ENCODE measurements at regions not wholly inside any gene's neighbourhood (a gene's known extent, or its start where the extent isn't known, plus 50 kb on each side); places are given as distances from the start of the nearest gene placed in this dataset.
"Not testable (repeated sequence)": the region's sequence is repeated elsewhere in the genome, so short reads cannot be mapped to it uniquely, and the experiment has no call there.

DNA sequence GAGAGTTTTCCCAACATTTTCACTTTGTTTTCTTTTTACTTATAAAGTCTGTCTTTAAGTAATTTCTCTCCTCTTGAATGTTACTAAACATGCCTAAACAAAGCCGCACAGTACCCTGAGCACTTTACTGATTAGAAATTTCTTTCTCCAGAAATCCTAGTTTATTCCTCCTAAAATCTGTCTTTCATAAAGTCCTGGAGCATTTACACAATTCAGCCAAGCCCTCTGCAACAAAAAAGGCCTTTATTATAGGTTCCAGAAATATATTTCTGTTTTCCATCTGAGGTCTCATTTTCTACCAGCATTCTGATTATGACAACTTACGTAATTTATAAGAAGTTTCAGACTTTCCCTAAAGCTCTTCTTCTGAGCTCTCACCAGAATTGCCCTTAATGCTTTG is 549.5 kb upstream of the OLFM3 start:
- TF ChIP-seq, protein P1, sequence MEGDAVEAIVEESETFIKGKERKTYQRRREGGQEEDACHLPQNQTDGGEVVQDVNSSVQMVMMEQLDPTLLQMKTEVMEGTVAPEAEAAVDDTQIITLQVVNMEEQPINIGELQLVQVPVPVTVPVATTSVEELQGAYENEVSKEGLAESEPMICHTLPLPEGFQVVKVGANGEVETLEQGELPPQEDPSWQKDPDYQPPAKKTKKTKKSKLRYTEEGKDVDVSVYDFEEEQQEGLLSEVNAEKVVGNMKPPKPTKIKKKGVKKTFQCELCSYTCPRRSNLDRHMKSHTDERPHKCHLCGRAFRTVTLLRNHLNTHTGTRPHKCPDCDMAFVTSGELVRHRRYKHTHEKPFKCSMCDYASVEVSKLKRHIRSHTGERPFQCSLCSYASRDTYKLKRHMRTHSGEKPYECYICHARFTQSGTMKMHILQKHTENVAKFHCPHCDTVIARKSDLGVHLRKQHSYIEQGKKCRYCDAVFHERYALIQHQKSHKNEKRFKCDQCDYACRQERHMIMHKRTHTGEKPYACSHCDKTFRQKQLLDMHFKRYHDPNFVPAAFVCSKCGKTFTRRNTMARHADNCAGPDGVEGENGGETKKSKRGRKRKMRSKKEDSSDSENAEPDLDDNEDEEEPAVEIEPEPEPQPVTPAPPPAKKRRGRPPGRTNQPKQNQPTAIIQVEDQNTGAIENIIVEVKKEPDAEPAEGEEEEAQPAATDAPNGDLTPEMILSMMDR (IDR thresholded peaks at IDR 0.05; ENCODE audit: low read depth, low read length), result no peak
- no peak for DNase-seq (ENCODE audit: extremely low read depth, low read depth)

DNA sequence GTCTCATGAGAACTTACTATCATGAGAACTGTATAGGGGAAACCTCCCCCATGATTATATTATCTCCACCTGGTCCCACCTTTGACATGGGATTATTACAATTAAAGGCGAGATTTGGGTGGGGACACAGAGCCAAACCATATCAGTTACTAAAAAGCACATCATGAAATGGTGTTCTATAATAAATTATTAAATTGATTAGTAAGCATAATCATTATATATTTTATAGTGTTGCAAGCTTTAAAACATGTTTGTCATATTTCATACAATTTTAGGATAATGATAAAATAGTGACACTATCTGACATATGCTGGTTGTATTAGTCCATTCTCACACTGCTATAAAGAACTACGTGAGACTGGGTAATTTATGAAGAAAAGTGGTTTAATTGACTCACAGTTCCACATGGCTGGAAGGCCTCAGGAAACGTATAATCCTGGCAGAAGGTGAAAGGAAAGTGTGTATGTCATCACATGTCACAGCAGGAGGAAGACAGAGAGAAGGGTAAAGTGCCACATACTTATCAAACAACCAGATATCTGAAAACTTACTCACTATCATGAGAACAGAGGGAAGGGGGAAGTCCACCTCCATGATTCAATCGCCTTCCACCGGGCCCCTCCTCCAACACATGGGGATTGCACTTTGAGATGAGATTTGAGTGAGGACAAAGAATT is 539.2 kb upstream of the OLFM3 start:
- TF ChIP-seq, protein P1 (IDR thresholded peaks at IDR 0.05; ENCODE audit: low read depth, low read length), result no peak

DNA sequence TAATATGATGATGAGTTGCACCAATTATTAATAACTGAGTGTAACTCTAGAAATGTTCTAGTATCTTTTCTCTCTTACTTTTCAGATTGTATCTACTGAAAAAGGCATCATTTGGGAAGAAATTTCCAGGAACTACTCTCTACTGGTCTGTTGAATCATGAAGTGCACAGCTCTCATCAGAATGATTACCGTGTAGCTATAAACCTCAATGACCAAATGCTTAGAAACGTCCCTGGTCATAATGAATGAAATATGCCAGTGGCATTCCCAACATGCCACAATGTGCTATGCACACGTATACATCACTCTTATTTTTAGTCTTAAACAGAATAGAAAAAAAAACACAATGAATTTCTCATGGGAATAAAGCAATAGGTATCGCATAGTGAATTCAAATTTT is 534.3 kb upstream of the OLFM3 start:
- no peak for DNase-seq (ENCODE audit: extremely low read depth, low read depth)
- TF ChIP-seq, protein P1 (IDR thresholded peaks at IDR 0.05; ENCODE audit: low read depth, low read length), result no peak

More for the DNA sequence above, 539.2 kb upstream of the OLFM3 start:
- DNase-seq (ENCODE audit: extremely low read depth, low read depth), result no peak

DNA sequence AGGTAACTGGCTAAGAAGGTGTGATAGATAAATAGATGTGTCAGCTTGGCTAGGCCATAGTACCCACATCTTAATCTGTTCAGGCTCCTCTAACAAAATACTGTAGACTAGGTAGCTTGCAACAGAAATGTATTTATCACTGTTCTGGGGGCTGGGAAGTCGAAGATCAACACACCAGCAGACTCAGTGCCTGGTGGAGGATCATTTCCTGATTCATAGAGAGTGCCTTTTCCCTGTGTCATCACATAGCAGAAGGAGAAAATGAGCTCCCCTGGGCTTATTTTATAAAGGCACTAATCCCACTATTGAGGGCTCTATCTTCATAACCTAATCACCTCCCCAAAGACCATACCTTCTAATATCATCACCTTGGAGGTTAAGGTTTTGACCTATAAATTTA is 532.7 kb upstream of the OLFM3 start:
- TF ChIP-seq, protein P1 (IDR thresholded peaks at IDR 0.05; ENCODE audit: low read depth, low read length), result no peak
- no peak for DNase-seq (ENCODE audit: extremely low read depth, low read depth)

DNA sequence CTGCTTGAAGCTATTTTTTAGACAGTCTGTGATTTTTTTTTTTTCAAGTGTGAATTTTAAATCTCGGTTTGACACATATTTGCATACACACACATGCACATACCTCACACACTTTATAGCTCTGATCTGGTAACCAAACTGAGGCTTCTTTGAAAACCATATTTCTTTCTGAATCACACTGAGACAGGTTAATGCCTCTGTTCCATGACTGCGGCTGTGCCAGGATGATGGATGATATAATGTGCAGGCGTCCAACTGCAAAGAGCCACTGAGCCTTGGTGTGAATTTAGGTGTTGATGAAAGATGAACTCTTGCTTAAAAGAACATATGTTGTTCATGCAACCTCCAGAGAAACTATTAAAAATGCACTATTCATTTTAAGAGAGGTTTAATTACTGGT is 504.0 kb upstream of the OLFM3 start:
- TF ChIP-seq, protein P1 (IDR thresholded peaks at IDR 0.05; ENCODE audit: low read depth, low read length), result no peak
- DNase-seq (ENCODE audit: extremely low read depth, low read depth), result no peak

DNA sequence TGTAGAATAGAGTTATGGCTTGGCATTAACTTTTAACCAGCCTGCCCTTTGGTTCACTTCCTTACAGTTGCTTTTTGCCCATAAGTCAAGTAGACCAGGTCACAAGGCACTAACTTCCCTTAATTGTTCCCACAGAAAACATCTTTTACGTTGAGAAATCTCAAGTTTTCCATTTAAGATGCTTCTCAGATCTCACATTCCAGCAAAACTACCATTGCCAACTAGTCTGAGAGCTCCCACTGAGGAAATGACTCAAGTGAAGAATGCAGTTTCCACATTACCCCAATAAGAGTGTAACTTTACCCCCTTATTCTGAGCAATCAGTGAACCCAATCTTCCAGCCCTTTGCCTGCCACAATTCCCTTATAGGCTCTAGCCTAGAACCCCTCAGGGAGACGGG is 502.2 kb upstream of the OLFM3 start:
- no peak for DNase-seq (ENCODE audit: extremely low read depth, low read depth)
- TF ChIP-seq, protein P1 (IDR thresholded peaks at IDR 0.05; ENCODE audit: low read depth, low read length), result no peak

DNA sequence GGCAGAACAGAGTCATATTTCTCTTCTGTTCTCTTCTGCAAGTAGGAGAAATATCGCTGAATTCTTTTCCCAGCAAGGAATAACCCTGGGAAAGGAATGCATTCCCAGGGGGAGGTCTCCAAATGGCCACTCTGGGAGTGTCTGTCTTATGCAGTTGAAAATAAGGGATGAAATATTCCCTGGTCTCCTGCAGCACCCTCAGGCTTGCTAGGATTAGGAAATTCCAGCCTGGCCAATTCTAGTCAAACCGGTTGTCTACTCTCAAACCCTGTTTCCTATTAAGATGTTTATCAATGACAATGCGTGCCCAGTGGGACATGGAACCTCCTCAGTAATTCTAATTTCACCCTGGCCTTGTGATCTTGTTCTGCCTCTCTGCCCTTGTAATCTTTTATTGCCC is 501.1 kb upstream of the OLFM3 start:
- DNase-seq (ENCODE audit: extremely low read depth, low read depth), result not testable (repeated sequence)

DNA sequence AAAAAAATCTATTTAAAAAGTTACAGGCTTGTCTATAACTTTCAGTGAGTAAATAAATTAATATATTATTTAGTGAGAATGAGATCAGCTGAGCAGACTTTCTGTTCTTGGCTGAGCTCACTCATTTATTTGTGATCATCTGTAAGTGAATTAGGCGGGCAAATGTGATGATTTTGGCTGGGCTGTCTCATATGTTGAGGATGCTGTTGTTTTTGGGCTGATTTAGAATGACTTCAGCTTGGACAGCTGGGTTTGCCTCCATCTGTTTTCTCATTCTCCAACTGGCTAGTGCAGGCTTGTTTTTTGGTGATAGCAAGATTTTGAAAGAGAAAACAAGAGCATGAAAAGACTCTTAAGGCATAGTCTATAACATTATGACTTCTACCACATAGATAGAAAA is 475.8 kb upstream of the OLFM3 start:
- no peak for DNase-seq (ENCODE audit: extremely low read depth, low read depth)
- TF ChIP-seq, protein P1 (IDR thresholded peaks at IDR 0.05; ENCODE audit: low read depth, low read length), result no peak
